Progenitor cell of endocrine pancreas (in vitro differentiated cells): ENCODE measurements at regions not wholly inside any gene's neighbourhood (a gene's known extent, or its start where the extent isn't known, plus 50 kb on each side); places are given as distances from the start of the nearest gene placed in this dataset.

ENCODE experiments used
- DNase-seq: peaks from one replicate; pipeline ENCODE4 v3.0.0; 2021; ENCODE audit warnings: low spot score; ENCODE audit not compliant: unreplicated experiment
- H3K27ac Mint-ChIP-seq: 2 replicates; pipeline ENCODE4 v1.8.0; 2021; ENCODE audit warnings: mild to moderate bottlenecking, moderate library complexity, mixed read lengths
- H3K27me3 Mint-ChIP-seq: 2 replicates; pipeline ENCODE4 v1.8.0; 2021; ENCODE audit warnings: mixed read lengths
- H3K36me3 Mint-ChIP-seq: 2 replicates; pipeline ENCODE4 v1.8.0; 2022; ENCODE audit warnings: mixed read lengths; ENCODE audit not compliant: insufficient read depth
- H3K4me1 Mint-ChIP-seq: 2 replicates; pipeline ENCODE4 v1.8.0; 2021; ENCODE audit warnings: low read depth, mixed read lengths
- H3K4me3 Mint-ChIP-seq: 2 replicates; pipeline ENCODE4 v1.8.0; 2021; ENCODE audit warnings: low read depth, mild to moderate bottlenecking, moderate library complexity, mixed read lengths
- H3K9me3 Mint-ChIP-seq: 2 replicates; pipeline ENCODE4 v1.8.0; 2021; ENCODE audit warnings: low read depth, mixed read lengths
- CTCF ChIP-seq: fragments of 200-600 bp; sonication (generic); IDR thresholded peaks from one replicate; pipeline ENCODE4 v1.5.0; 2021; ENCODE audit warnings: antibody characterized with exemption, mild to moderate bottlenecking; ENCODE audit not compliant: unreplicated experiment

GRCh38 chr11:72507050-72507449 lies 72.7 kb upstream of the CLPB start:
- Mint-ChIP-seq H3K9me3 (peaks cover 56% of the 10 kb centered on the region), H3K27ac (no peak overlapping the region), H3K4me3 (no peak overlapping the region), H3K36me3 (peaks cover 6% of the 10 kb centered on the region), H3K4me1 (no peaks in the 10 kb centered on the region), H3K27me3 (peaks cover 2% of the 10 kb centered on the region)
- no peak for TF ChIP-seq CTCF
- DNase-seq, result no peak

DNA sequence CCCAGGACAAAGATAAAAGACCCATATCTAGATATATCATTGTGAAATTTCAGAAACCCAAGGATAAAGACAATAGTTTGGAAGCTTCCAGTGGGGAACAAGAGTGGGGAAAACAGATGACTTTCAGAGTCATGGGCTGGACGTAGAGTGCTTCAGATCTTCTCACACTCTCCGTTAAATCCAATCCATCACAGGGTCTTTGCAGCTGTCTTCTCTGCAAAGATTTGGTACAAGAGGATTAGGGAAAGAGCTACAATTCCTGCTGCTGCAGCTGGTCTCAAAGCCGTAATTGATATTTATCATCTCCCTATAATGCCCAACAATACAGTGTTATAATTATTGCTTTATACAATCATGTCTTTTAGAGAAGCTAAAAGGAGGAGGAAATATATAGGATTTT lies 63.4 kb upstream of the CLPB start:
- Mint-ChIP-seq H3K27ac (no peak overlapping the region), H3K36me3 (peaks cover 7% of the 10 kb centered on the region), H3K4me1 (peaks cover 5% of the 10 kb centered on the region), H3K9me3 (peaks cover 7% of the 10 kb centered on the region), H3K27me3 (no peaks in the 10 kb centered on the region), H3K4me3 (no peak overlapping the region)
- DNase-seq, result no peak
- TF ChIP-seq CTCF, result no peak

DNA sequence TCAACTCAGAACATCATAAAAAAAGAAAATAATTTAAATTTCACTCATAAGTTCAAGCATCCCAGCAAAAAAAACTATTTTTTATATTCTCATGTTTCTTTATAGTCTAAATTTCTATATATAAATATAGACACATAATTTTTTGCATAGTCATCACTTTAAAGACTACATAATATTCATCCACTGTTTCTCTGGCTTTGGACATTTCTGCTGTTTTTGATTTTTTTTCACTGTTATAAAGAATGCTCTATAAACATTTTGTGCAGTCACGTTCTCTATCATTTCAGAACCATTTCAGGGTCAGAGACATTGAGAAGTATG lies 59.7 kb upstream of the CLPB start:
- H3K9me3 Mint-ChIP-seq, result no peaks in the 10 kb centered on the region
- no peak overlapping the region for H3K4me3 Mint-ChIP-seq
- peaks cover 5% of the 10 kb centered on the region for H3K4me1 Mint-ChIP-seq
- H3K27ac Mint-ChIP-seq, result no peak overlapping the region
- no peak for DNase-seq
- no peaks in the 10 kb centered on the region for H3K27me3 Mint-ChIP-seq
- TF ChIP-seq CTCF, result no peak
- H3K36me3 Mint-ChIP-seq, result no peaks in the 10 kb centered on the region

GRCh38 chr11:72493426-72494108 lies 59.2 kb upstream of the CLPB start:
- Mint-ChIP-seq H3K9me3 (no peaks in the 10 kb centered on the region), H3K27ac (no peak overlapping the region), H3K36me3 (no peaks in the 10 kb centered on the region), H3K27me3 (no peaks in the 10 kb centered on the region), H3K4me3 (no peak overlapping the region), H3K4me1 (peaks cover 5% of the 10 kb centered on the region)
- TF ChIP-seq CTCF, result no peak
- DNase-seq, result no peak

GRCh38 chr11:72491001-72491400 lies 56.7 kb upstream of the CLPB start:
- peaks cover 5% of the 10 kb centered on the region for H3K4me1 Mint-ChIP-seq

More at GRCh38 chr11:72491001-72491400, 56.7 kb upstream of the CLPB start:
- H3K27me3 Mint-ChIP-seq, result no peaks in the 10 kb centered on the region
- no peak for DNase-seq
- H3K27ac Mint-ChIP-seq, result no peak overlapping the region
- H3K9me3 Mint-ChIP-seq, result no peaks in the 10 kb centered on the region
- TF ChIP-seq CTCF, result no peak
- no peak overlapping the region for H3K4me3 Mint-ChIP-seq
- H3K36me3 Mint-ChIP-seq, result no peaks in the 10 kb centered on the region
